Adrenal gland (tissue), 9 donors: ENCODE measurements at regions not wholly inside any gene's neighbourhood (a gene's known extent, or its start where the extent isn't known, plus 50 kb on each side); places are given as distances from the start of the nearest gene placed in this dataset.
"Not testable (repeated sequence)": the region's sequence is repeated elsewhere in the genome, so short reads cannot be mapped to it uniquely, and the experiment has no call there.

ENCODE experiments used
- DNase-seq, 7 donors: peaks; one replicate each; pipeline ENCODE4 v3.0.0-alpha.2; 2019 to 2020
- H3K27ac ChIP-seq, 5 donors: fragments of 200-600 bp; sonication (generic) in 4 of 5; 1 replicate in 3 of 5; 2 replicates in 2 of 5; pipeline versions ENCODE4 v1.5.1 to v1.8.0; 2016 to 2020; ENCODE audit warnings: mild to moderate bottlenecking in 1 of 5
- H3K27me3 ChIP-seq: fragments of 200-600 bp; 2 replicates; pipeline ENCODE4 v1.8.0; 2021
- H3K36me3 ChIP-seq, 2 donors: fragments of 200-600 bp; replicated peaks in 1 of 2; 1 replicate in 1 of 2; 2 replicates in 1 of 2; pipeline versions ENCODE4 v1.5.1 to v1.8.0; 2018 to 2022
- H3K4me1 ChIP-seq, 2 donors: fragments of 200-600 bp; replicated peaks in 1 of 2; 1 replicate in 1 of 2; 2 replicates in 1 of 2; pipeline versions ENCODE4 v1.5.1 to v1.8.0; 2018 to 2021
- H3K4me3 ChIP-seq, 4 donors: fragments of 200-600 bp; sonication (generic) in 3 of 4; one replicate each; pipeline ENCODE4 v1.5.1; 2016 to 2018
- H3K9me3 ChIP-seq, 3 donors: fragments of 200-600 bp; sonication (generic) in 1 of 3; replicated peaks in 1 of 3; 1 replicate in 2 of 3; 2 replicates in 1 of 3; pipeline versions ENCODE4 v1.5.1 to v1.8.0; 2016 to 2021
- POLR2A ChIP-seq, 2 donors: fragments of 450-650 bp; IDR thresholded peaks; one replicate each; pipeline ENCODE4 v1.6.1; 2017; ENCODE audit warnings: antibody characterized with exemption in 2 of 2, mild to moderate bottlenecking in 2 of 2, moderate library complexity in 1 of 2
- WGBS, 4 donors: extraction: QIAGEN DNeasy Blood & Tissue Kit in 2 of 4; methylation state at CpG; one replicate each; pipeline versions ENCODE4 v1.1.5 to v1.1.7; 2013 to 2017; 5-methylcytosine and 5-hydroxymethylcytosine counted together
- intact Hi-C, 2 donors: fragments of 100-400 bp; cut with DNase I; formaldehyde crosslinking; loops; one replicate each; pipeline versions ENCODE4 v1.14.1 to v1.15.0; 2022 to 2023
- TF ChIP-seq, protein P1 (sequence below), 6 experiments: fragments of 450-650 bp in 4 of 6; fragments of 200-600 bp in 2 of 6; sonication (generic) in 1 of 6; IDR thresholded peaks; 1 replicate in 5 of 6; 2 replicates in 1 of 6; pipeline versions ENCODE4 v1.5.1 to v1.8.0; 2016 to 2021; ENCODE audit warnings: antibody characterized with exemption in 6 of 6, mild to moderate bottlenecking in 2 of 6, moderate library complexity in 1 of 6
- donor health status: healthy with polysubstance abuse.
- donor health status: Bipolar disorder and iron deficiency.
- donor health status: DM: yes; HTN: yes; CAD: no.
- donor health status: DM: no; HTN: no; CAD: no.
- donor health status: DM: no; HTN: no; CAD: no.

DNA sequence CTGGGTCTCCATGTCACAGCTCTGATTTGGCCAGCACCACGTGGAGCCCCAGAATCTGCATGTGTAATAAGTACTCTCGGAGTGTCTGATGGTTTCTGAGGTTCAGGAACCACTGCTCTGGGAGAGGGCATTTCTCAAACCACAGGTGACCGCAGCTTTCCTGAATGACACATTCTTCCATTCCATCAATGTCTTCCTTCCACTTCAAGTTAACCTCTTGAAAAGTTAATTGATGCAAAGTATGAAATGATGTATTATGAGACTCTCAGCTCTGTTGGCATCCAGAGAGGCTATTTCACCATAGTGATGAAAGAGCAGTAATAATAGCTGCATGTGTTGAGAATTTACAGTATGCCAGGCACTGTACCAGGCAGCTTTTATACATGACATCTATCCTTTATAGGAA, 61.3 kb upstream of the CRIM1 start:
- H3K27ac ChIP-seq = no peak overlapping the region
- no peaks in the 10 kb centered on the region for H3K4me1 ChIP-seq
- no peaks in the 10 kb centered on the region for H3K36me3 ChIP-seq
- H3K27me3 ChIP-seq = no peaks in the 10 kb centered on the region
- WGBS, 4 donors = 68 to 86% (median 72%) methylated on average over 3 of the region's 3 CpGs
- no peak overlapping the region for H3K4me3 ChIP-seq
- TF ChIP-seq, protein P1, sequence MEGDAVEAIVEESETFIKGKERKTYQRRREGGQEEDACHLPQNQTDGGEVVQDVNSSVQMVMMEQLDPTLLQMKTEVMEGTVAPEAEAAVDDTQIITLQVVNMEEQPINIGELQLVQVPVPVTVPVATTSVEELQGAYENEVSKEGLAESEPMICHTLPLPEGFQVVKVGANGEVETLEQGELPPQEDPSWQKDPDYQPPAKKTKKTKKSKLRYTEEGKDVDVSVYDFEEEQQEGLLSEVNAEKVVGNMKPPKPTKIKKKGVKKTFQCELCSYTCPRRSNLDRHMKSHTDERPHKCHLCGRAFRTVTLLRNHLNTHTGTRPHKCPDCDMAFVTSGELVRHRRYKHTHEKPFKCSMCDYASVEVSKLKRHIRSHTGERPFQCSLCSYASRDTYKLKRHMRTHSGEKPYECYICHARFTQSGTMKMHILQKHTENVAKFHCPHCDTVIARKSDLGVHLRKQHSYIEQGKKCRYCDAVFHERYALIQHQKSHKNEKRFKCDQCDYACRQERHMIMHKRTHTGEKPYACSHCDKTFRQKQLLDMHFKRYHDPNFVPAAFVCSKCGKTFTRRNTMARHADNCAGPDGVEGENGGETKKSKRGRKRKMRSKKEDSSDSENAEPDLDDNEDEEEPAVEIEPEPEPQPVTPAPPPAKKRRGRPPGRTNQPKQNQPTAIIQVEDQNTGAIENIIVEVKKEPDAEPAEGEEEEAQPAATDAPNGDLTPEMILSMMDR (IDR thresholded peaks at IDR 0.05) = no peak
- TF ChIP-seq POLR2A (IDR thresholded peaks at IDR 0.05) = no peak
- no peak for DNase-seq
- no peaks in the 10 kb centered on the region for H3K9me3 ChIP-seq
- intact Hi-C loops = no loop called here

DNA sequence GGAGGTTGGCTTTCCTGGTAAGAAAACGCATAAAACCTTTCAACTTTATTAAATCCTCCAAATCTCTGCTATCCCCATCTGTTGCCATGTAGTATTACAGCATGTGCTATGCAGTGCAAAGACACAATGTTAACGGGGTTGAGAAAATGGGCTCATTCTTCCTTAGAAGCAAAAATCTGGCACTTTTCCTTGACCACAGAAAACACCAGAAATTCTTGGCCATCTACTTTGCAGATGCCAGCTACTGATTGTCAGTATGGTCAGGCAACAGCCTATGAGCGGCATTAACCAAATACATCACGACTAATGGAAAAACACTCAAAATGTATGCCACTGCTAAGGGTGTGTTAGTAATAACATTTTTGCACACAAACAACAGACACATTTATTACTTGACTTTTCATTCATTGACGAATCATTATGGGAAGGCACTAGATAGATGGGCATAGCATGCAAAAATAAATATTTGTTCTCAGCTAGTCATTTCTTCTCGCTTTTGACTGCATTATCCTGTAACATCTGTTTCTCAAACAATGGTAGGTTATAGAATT, 65.2 kb upstream of the CRIM1 start:
- DNase-seq = no peak
- Histone ChIP-seq H3K4me3 (no peak overlapping the region), H3K9me3 (no peaks in the 10 kb centered on the region), H3K36me3 (no peaks in the 10 kb centered on the region), H3K27ac (no peak overlapping the region), H3K27me3 (no peaks in the 10 kb centered on the region), H3K4me1 (no peaks in the 10 kb centered on the region)
- intact Hi-C loops = no loop called here
- 79 to 82% (median 80%) methylated on average over 6 of the region's 6 CpGs for WGBS, 4 donors
- TF ChIP-seq, protein P1 (IDR thresholded peaks at IDR 0.05) = no peak
- no peak for TF ChIP-seq POLR2A (IDR thresholded peaks at IDR 0.05)

DNA sequence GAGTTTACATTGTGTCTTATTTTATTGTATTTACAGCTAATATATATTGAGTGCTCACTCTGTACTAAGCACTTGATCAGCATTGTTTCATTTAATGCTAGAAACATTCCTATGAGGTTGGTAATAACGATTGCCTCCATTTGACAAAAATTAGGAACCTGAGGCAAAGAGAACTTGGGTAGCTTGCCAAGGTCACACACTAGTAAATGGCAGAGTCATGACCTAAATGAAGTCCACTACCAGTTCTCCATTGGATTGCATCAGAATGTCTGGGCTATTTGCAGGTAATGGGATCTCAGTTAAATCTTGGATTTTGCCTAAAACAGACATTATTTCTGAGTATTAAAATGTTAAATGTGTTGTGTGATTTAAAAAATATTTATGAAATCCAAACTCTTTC, 65.8 kb upstream of the CRIM1 start:
- DNase-seq = no peak
- Histone ChIP-seq H3K4me3 (no peak overlapping the region), H3K9me3 (no peaks in the 10 kb centered on the region), H3K4me1 (no peaks in the 10 kb centered on the region), H3K36me3 (no peaks in the 10 kb centered on the region), H3K27me3 (no peaks in the 10 kb centered on the region), H3K27ac (no peak overlapping the region)
- WGBS, 4 donors = 57 to 84% (median 59%) methylated on average over 1 of the region's 1 CpG
- no peak for TF ChIP-seq POLR2A (IDR thresholded peaks at IDR 0.05)
- TF ChIP-seq, protein P1 (IDR thresholded peaks at IDR 0.05) = no peak
- intact Hi-C loops = no loop called here

DNA sequence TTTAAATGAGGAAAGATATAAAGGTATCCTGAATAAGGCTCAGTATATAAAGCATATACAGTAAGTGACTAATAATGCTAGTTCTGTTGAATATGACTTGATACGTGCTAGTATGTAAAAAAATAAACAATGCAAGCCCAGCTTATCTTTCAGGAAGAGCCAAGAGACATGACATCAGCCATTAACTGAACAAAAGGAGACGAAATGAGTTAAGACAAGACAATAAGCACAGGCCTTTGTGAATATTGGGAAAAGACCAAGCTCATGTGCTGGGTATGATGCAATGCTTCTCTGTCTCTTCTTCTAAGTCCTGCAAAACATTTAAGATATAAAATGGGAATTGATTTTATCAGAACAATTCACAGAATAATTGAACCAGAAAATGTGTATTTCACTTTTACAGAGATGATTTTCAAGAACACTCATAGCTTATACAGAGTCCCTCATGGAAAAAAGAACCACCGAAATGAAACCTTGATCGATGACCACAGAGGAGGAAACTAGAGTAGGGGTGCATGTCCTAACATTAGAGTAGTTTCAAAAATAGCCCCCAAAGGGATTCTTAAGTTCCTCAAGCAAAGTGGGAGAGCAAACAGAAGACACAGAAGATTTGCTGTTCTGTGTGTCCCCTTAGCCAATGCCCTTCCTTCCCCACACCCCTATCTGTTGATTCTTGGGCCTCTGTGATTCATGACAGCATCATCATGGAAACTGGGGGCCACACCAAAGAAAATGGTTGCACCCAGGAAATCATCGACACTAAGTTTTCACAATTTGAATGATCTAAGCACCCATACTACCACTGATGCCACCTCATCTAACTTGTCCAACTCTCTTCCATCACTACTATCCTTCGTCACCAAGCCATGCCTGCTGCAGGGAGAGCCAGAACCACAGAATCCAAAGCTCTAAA, 68.0 kb upstream of the CRIM1 start:
- WGBS, 4 donors = 65 to 74% (median 69%) methylated on average over 6 of the region's 6 CpGs
- TF ChIP-seq, protein P1 (IDR thresholded peaks at IDR 0.05) = no peak
- TF ChIP-seq POLR2A (IDR thresholded peaks at IDR 0.05) = no peak
- Histone ChIP-seq H3K4me1 (no peaks in the 10 kb centered on the region), H3K9me3 (no peaks in the 10 kb centered on the region), H3K4me3 (no peak overlapping the region), H3K27me3 (no peaks in the 10 kb centered on the region), H3K36me3 (no peaks in the 10 kb centered on the region), H3K27ac (no peak overlapping the region)
- intact Hi-C loops = no loop called here
- no peak for DNase-seq

DNA sequence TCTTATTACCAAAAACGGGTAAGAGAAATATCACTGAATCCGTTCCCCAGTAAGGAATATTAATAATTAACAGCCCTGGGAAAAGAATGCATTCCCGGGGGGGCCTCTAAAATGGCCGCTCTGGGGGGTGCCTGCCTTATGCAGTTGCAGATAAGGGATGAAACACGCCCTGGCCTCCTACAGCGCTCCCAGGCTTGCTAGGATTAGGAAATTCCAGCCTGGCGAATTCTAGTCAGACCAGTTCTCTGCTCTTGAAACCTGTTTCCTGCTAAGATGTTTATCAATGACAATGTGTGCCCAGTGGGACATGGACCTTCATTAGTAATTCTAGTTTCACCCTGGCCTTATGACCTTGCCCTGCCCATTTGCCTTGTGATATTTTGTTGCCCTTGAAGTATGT, 76.1 kb upstream of the CRIM1 start:
- intact Hi-C loops, H3K36me3 ChIP-seq, H3K9me3 ChIP-seq, H3K27ac ChIP-seq, H3K4me3 ChIP-seq, H3K27me3 ChIP-seq, H3K4me1 ChIP-seq, DNase-seq: not testable (repeated sequence)
- WGBS, 4 donors = 65 to 86% (median 77%) methylated on average over 7 of the region's 7 CpGs
